Upper lobe of left lung (tissue), 6 donors: ENCODE measurements at regions not wholly inside any gene's neighbourhood (a gene's known extent, or its start where the extent isn't known, plus 50 kb on each side); places are given as distances from the start of the nearest gene placed in this dataset.

ENCODE experiments used
- ATAC-seq, 2 donors: fragments of 200-7000 bp; cut with Tn5 transposase; one replicate each; pipeline ENCODE4 v1.9.1; 2022; ENCODE audit warnings: mild to moderate bottlenecking in 2 of 2, moderate library complexity in 2 of 2; ENCODE audit not compliant: low FRiP score in 2 of 2
- DNase-seq, 2 donors: peaks; one replicate each; pipeline ENCODE4 v3.0.0-alpha.2; 2019 to 2020
- H3K27ac ChIP-seq, 4 donors: fragments of 200-600 bp; sonication (generic); one replicate each; pipeline ENCODE4 v1.5.1; 2016 to 2019
- H3K27me3 ChIP-seq, 4 donors: fragments of 200-600 bp; sonication (generic); one replicate each; pipeline ENCODE4 v1.5.1; 2017 to 2019
- H3K36me3 ChIP-seq, 4 donors: fragments of 200-600 bp; sonication (generic); one replicate each; pipeline ENCODE4 v1.5.1; 2016 to 2019
- H3K4me1 ChIP-seq, 4 donors: fragments of 200-600 bp; sonication (generic); one replicate each; pipeline ENCODE4 v1.5.1; 2018 to 2019
- H3K4me3 ChIP-seq, 4 donors: fragments of 200-600 bp; sonication (generic); one replicate each; pipeline ENCODE4 v1.5.1; 2017 to 2019; ENCODE audit warnings: mild to moderate bottlenecking in 2 of 4, moderate library complexity in 1 of 4
- H3K9me3 ChIP-seq, 4 donors: fragments of 200-600 bp; sonication (generic); one replicate each; pipeline ENCODE4 v1.5.1; 2018 to 2019
- CTCF ChIP-seq, 6 experiments: fragments of 450-650 bp in 4 of 6; fragments of 200-600 bp in 2 of 6; sonication (generic) in 2 of 6; IDR thresholded peaks; one replicate each; pipeline ENCODE4 v1.5.1; 2016 to 2019; ENCODE audit warnings: antibody characterized with exemption in 6 of 6
- EP300 ChIP-seq, 4 donors: sonication (generic); formaldehyde crosslinking; IDR thresholded peaks; one replicate each; pipeline ENCODE4 v1.5.1; 2017; ENCODE audit warnings: antibody characterized with exemption in 4 of 4, control low read depth in 2 of 4
- POLR2A ChIP-seq, 4 donors: fragments of 450-650 bp; IDR thresholded peaks; one replicate each; pipeline ENCODE4 v1.5.1; 2016 to 2017; ENCODE audit warnings: antibody characterized with exemption in 4 of 4, mild to moderate bottlenecking in 2 of 4
- POLR2AphosphoS5 ChIP-seq, 2 donors: sonication (generic); formaldehyde crosslinking; IDR thresholded peaks; one replicate each; pipeline ENCODE4 v1.5.1; 2017; ENCODE audit warnings: antibody characterized with exemption in 2 of 2
- WGBS, 2 donors: methylation state at CpG; one replicate each; pipeline ENCODE4 v1.1.5; 2017 to 2018; 5-methylcytosine and 5-hydroxymethylcytosine counted together
- donor health status: DM: no; HTN: no; CAD: no; lungs with moderate emphysema.
- donor health status: DM: no; HTN: yes; CAD: no; lungs with severe emphysema.

- Histone ChIP-seq H3K27ac (no peak overlapping the region), H3K27me3 (no peaks in the 10 kb centered on the region), H3K36me3 (no peaks in the 10 kb centered on the region), H3K9me3 (no peaks in the 10 kb centered on the region), H3K4me1 (no peaks in the 10 kb centered on the region), H3K4me3 (no peak overlapping the region)
- DNase-seq (no peak), ATAC-seq (no peak)
- WGBS, 2 donors = 88 to 90% methylated on average over 1 of the region's 1 CpG
- TF ChIP-seq POLR2AphosphoS5 (IDR thresholded peaks at IDR 0.05) (no peak), CTCF (IDR thresholded peaks at IDR 0.05) (no peak)
Observed at GRCh38 chr2:17272170-17272569, 246.1 kb downstream of the RAD51AP2 start.

GRCh38 chr2:17271416-17271815 is 246.8 kb downstream of the RAD51AP2 start:
- TF ChIP-seq CTCF (IDR thresholded peaks at IDR 0.05) (no peak), POLR2AphosphoS5 (IDR thresholded peaks at IDR 0.05) (no peak), EP300 (IDR thresholded peaks at IDR 0.05) (no peak), POLR2A (IDR thresholded peaks at IDR 0.05) (no peak)
- no peaks in the 10 kb centered on the region for H3K4me1 ChIP-seq
- no peak overlapping the region for H3K4me3 ChIP-seq
- ATAC-seq = no peak
- H3K9me3 ChIP-seq = no peaks in the 10 kb centered on the region
- WGBS, 2 donors = 89 to 91% methylated on average over 4 of the region's 4 CpGs
- H3K27ac ChIP-seq = no peak overlapping the region
- no peaks in the 10 kb centered on the region for H3K36me3 ChIP-seq
- no peak for DNase-seq
- no peaks in the 10 kb centered on the region for H3K27me3 ChIP-seq

GRCh38 chr2:17270894-17271293 is 247.3 kb downstream of the RAD51AP2 start:
- WGBS, 2 donors = 40 to 55% methylated on average over 5 of the region's 5 CpGs
- DNase-seq (no peak), ATAC-seq (no peak)
- Histone ChIP-seq H3K27ac (no peak overlapping the region), H3K9me3 (no peaks in the 10 kb centered on the region), H3K4me1 (no peaks in the 10 kb centered on the region), H3K4me3 (no peak overlapping the region), H3K27me3 (no peaks in the 10 kb centered on the region), H3K36me3 (no peaks in the 10 kb centered on the region)
- TF ChIP-seq POLR2AphosphoS5 (IDR thresholded peaks at IDR 0.05) (no peak), CTCF (IDR thresholded peaks at IDR 0.05) (no peak), EP300 (IDR thresholded peaks at IDR 0.05) (no peak), POLR2A (IDR thresholded peaks at IDR 0.05) (no peak)

GRCh38 chr2:17263570-17263968 is 254.7 kb downstream of the RAD51AP2 start:
- Histone ChIP-seq H3K4me3 (no peak overlapping the region), H3K27ac (no peak overlapping the region), H3K4me1 (no peaks in the 10 kb centered on the region), H3K9me3 (no peaks in the 10 kb centered on the region), H3K27me3 (no peaks in the 10 kb centered on the region), H3K36me3 (no peaks in the 10 kb centered on the region)
- no peak for ATAC-seq
- TF ChIP-seq POLR2A (IDR thresholded peaks at IDR 0.05) (no peak), POLR2AphosphoS5 (IDR thresholded peaks at IDR 0.05) (no peak), EP300 (IDR thresholded peaks at IDR 0.05) (no peak), CTCF (IDR thresholded peaks at IDR 0.05) (no peak)
- WGBS, 2 donors = 69% methylated on average over 2 of the region's 2 CpGs
- no peak for DNase-seq

GRCh38 chr2:17262854-17263569 is 255.2 kb downstream of the RAD51AP2 start:
- H3K4me1 ChIP-seq = no peaks in the 10 kb centered on the region
- ATAC-seq (no peak), DNase-seq (no peak)
- no peak overlapping the region for H3K4me3 ChIP-seq
- no peaks in the 10 kb centered on the region for H3K9me3 ChIP-seq
- no peaks in the 10 kb centered on the region for H3K27me3 ChIP-seq
- TF ChIP-seq POLR2A (IDR thresholded peaks at IDR 0.05) (no peak), POLR2AphosphoS5 (IDR thresholded peaks at IDR 0.05) (no peak), EP300 (IDR thresholded peaks at IDR 0.05) (no peak), CTCF (IDR thresholded peaks at IDR 0.05) (no peak)
- H3K36me3 ChIP-seq = no peaks in the 10 kb centered on the region
- 85 to 91% methylated on average over 2 of the region's 2 CpGs for WGBS, 2 donors
- H3K27ac ChIP-seq = no peak overlapping the region
